Stomach (tissue), 8 donors: ENCODE measurements at regions not wholly inside any gene's neighbourhood (a gene's known extent, or its start where the extent isn't known, plus 50 kb on each side); places are given as distances from the start of the nearest gene placed in this dataset.

Experiments
- DNase-seq, 2 donors: peaks; one replicate each; pipeline versions ENCODE4 v3.0.0 to v3.0.0-alpha.2; 2013 to 2019
- H3K27ac ChIP-seq, 5 donors: fragments of 200-600 bp in 4 of 5; sonication (generic) in 4 of 5; one replicate each; pipeline ENCODE4 v1.5.1; 2013 to 2019; ENCODE audit warnings: mild to moderate bottlenecking in 1 of 5, moderate library complexity in 1 of 5
- H3K27me3 ChIP-seq, 3 donors: fragments of 200-600 bp; sonication (generic); one replicate each; pipeline ENCODE4 v1.5.1; 2017 to 2019; ENCODE audit warnings: mixed run types in 1 of 3
- H3K36me3 ChIP-seq, 4 donors: fragments of 200-600 bp; sonication (generic); 1 replicate in 3 of 4; 2 replicates in 1 of 4; pipeline ENCODE4 v1.5.1; 2016 to 2019
- H3K4me1 ChIP-seq, 4 donors: fragments of 200-600 bp; sonication (generic); one replicate each; pipeline ENCODE4 v1.5.1; 2016 to 2019
- H3K4me3 ChIP-seq, 4 donors: fragments of 200-600 bp; sonication (generic) in 3 of 4; one replicate each; pipeline ENCODE4 v1.5.1; 2016 to 2019; ENCODE audit warnings: mild to moderate bottlenecking in 1 of 4
- H3K9me3 ChIP-seq, 4 donors: fragments of 200-600 bp; sonication (generic); one replicate each; pipeline ENCODE4 v1.5.1; 2016 to 2019
- EP300 ChIP-seq: sonication (generic); formaldehyde crosslinking; IDR thresholded peaks from one replicate; pipeline ENCODE4 v1.6.1; 2017; ENCODE audit warnings: antibody characterized with exemption
- POLR2A ChIP-seq, 4 donors: fragments of 450-650 bp; IDR thresholded peaks; one replicate each; pipeline ENCODE4 v1.6.1; 2016; ENCODE audit warnings: antibody characterized with exemption in 4 of 4, control low read depth in 2 of 4, mild to moderate bottlenecking in 1 of 4, moderate library complexity in 1 of 4
- POLR2AphosphoS5 ChIP-seq, 3 donors: sonication (generic); formaldehyde crosslinking; IDR thresholded peaks; one replicate each; pipeline ENCODE4 v1.6.1; 2016; ENCODE audit warnings: antibody characterized with exemption in 3 of 3
- WGBS, 5 donors: extraction: QIAGEN DNeasy Blood & Tissue Kit in 3 of 5; methylation state at CpG; one replicate each; pipeline versions ENCODE4 v1.1.5 to v1.1.7; 2013 to 2018; 5-methylcytosine and 5-hydroxymethylcytosine counted together
- intact Hi-C: fragments of 100-400 bp; cut with DNase I; formaldehyde crosslinking; loops from one replicate; pipeline ENCODE4 v1.15.1; 2023; ENCODE audit warnings: low total_unique reads
- TF ChIP-seq, protein P1 (sequence below), 7 experiments: fragments of 450-650 bp in 4 of 7; fragments of 200-600 bp in 3 of 7; sonication (generic) in 3 of 7; IDR thresholded peaks; one replicate each; pipeline ENCODE4 v1.5.1; 2016 to 2019; ENCODE audit warnings: antibody characterized with exemption in 7 of 7, control low read depth in 2 of 7, mild to moderate bottlenecking in 1 of 7
- donor health status: healthy with polysubstance abuse.
- donor health status: Bipolar disorder and iron deficiency.
- donor health status: healthy.

DNA sequence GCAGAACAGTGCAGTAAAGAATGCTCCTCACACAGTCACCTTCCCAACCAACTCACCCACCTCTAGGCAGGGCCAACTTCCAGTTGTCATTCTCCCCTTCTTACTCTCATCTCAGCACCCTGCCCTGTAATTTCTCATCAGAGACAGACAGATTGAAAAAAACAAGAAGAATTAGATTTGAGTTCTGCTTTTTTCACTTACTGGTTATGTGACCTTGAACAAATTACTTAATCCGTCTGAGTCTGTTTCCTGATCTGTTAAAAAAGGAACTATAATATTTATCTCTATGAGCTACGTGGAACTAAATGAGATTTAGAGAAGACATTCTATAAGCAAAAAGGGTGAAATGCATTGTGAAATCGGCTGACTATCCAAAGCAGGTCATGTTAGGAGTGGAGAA lies 330.3 kb downstream of the ZNF326 start:
- TF ChIP-seq, protein P1, sequence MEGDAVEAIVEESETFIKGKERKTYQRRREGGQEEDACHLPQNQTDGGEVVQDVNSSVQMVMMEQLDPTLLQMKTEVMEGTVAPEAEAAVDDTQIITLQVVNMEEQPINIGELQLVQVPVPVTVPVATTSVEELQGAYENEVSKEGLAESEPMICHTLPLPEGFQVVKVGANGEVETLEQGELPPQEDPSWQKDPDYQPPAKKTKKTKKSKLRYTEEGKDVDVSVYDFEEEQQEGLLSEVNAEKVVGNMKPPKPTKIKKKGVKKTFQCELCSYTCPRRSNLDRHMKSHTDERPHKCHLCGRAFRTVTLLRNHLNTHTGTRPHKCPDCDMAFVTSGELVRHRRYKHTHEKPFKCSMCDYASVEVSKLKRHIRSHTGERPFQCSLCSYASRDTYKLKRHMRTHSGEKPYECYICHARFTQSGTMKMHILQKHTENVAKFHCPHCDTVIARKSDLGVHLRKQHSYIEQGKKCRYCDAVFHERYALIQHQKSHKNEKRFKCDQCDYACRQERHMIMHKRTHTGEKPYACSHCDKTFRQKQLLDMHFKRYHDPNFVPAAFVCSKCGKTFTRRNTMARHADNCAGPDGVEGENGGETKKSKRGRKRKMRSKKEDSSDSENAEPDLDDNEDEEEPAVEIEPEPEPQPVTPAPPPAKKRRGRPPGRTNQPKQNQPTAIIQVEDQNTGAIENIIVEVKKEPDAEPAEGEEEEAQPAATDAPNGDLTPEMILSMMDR (IDR thresholded peaks at IDR 0.05): no peak
- TF ChIP-seq EP300: no peak
- no peak for DNase-seq
- intact Hi-C loops: no loop called here
- Histone ChIP-seq H3K4me1 (no peaks in the 10 kb centered on the region), H3K36me3 (no peaks in the 10 kb centered on the region), H3K9me3 (no peaks in the 10 kb centered on the region), H3K27me3 (no peaks in the 10 kb centered on the region), H3K4me3 (no peak overlapping the region), H3K27ac (no peak overlapping the region)
- WGBS, 5 donors: 55 to 67% (median 62%) methylated on average over 3 of the region's 3 CpGs

DNA sequence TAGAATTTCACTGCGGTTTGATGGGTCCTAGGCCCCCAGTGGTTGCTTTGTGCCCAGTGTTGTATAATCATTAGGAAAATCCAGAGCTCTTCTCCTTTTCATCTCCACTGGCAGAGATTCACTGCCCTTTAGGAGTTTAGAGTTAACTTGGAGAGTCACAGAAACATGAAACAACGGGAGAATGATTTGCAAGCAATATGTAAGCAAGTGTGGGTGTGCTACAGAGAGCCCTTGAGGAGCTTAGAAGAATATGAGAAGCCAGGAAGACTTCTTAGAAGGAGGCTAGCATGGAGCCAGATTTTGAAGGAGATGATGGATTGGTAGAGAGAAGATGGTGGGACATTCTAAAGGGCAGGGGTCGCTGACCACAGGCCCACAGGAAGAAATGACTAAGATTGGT lies 327.3 kb downstream of the ZNF326 start:
- no peaks in the 10 kb centered on the region for H3K36me3 ChIP-seq
- no peaks in the 10 kb centered on the region for H3K4me1 ChIP-seq
- no peak overlapping the region for H3K27ac ChIP-seq
- no peak overlapping the region for H3K4me3 ChIP-seq
- no peak for DNase-seq
- intact Hi-C loops: no loop called here
- TF ChIP-seq EP300 (no peak), POLR2AphosphoS5 (IDR thresholded peaks at IDR 0.05) (no peak), POLR2A (IDR thresholded peaks at IDR 0.05) (no peak)
- TF ChIP-seq, protein P1 (IDR thresholded peaks at IDR 0.05): no peak
- H3K9me3 ChIP-seq: no peaks in the 10 kb centered on the region
- WGBS, 5 donors: 75 to 82% (median 79%) methylated on average over 3 of the region's 3 CpGs
- H3K27me3 ChIP-seq: no peaks in the 10 kb centered on the region

DNA sequence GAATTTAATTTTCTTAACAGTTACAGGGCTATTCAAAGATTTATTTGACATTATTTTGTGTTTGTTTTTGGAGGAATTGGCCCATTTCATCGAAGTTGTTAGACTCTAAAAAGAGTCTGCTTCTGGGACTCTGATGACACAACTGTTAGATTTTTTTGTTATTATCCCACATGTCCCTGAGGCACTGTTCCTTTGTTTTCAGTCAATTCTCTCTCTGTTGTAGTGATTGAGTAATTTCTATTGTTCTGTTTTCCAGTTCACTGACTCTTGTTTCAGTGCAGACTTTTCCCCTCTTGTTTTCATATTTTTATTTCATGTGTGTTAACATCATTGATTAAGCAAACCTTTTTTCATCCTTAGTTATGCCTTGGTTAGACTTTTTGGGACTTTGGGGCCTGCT lies 325.0 kb downstream of the ZNF326 start:
- 77 to 94% (median 86%) methylated on average over 1 of the region's 1 CpG for WGBS, 5 donors
- intact Hi-C loops: no loop called here
- H3K9me3 ChIP-seq: no peaks in the 10 kb centered on the region
- DNase-seq: no peak
- H3K4me3 ChIP-seq: no peak overlapping the region
- H3K27ac ChIP-seq: no peak overlapping the region
- no peak for TF ChIP-seq POLR2AphosphoS5 (IDR thresholded peaks at IDR 0.05)
- H3K4me1 ChIP-seq: no peaks in the 10 kb centered on the region
- H3K27me3 ChIP-seq: no peaks in the 10 kb centered on the region
- no peaks in the 10 kb centered on the region for H3K36me3 ChIP-seq

DNA sequence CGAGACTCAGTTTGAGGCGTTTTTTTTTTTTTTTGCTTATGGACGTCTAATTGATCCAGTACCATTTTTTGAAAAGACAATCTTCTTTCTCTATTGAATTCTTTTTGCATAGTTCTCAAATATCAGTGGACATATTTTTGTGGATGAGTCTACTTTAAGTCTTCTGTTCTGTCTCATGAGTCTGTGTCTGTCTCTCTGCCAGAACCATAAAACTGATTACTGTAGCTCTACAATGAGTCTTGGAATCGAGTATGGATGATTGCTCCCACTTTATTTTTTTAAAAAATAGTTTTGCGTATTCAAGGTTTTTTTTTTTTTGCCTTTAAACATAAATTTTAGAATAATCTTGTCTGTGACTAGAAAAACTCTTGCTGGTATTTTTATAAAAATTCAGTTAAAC lies 323.5 kb downstream of the ZNF326 start:
- no peaks in the 10 kb centered on the region for H3K27me3 ChIP-seq
- no peaks in the 10 kb centered on the region for H3K9me3 ChIP-seq
- no peaks in the 10 kb centered on the region for H3K4me1 ChIP-seq
- WGBS, 5 donors: 59 to 70% (median 68%) methylated on average over 5 of the region's 5 CpGs
- TF ChIP-seq EP300 (no peak), POLR2A (IDR thresholded peaks at IDR 0.05) (no peak), POLR2AphosphoS5 (IDR thresholded peaks at IDR 0.05) (no peak)
- TF ChIP-seq, protein P1 (IDR thresholded peaks at IDR 0.05): no peak
- H3K27ac ChIP-seq: no peak overlapping the region
- intact Hi-C loops: no loop called here
- H3K4me3 ChIP-seq: no peak overlapping the region
- no peaks in the 10 kb centered on the region for H3K36me3 ChIP-seq
- DNase-seq: no peak

DNA sequence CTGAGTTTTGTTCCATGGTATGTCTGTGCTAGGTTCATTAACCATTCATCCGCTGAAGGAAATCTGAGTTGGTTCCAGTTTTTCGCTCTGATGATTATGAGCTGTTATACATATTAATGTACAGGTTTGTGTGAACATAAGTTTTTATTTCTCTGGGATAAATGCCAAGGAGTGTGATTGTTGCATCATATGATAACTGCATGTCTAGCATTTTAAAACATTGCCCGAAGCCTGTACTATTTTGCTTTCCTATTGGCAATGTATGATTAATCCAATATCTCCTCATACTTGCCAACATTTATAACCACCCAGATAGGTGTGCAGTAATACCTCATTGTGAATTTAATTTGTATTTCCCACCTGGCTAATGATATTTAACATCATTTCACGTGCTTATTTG lies 322.7 kb downstream of the ZNF326 start:
- Histone ChIP-seq H3K4me3 (no peak overlapping the region), H3K27ac (no peak overlapping the region), H3K9me3 (no peaks in the 10 kb centered on the region), H3K4me1 (no peaks in the 10 kb centered on the region), H3K36me3 (no peaks in the 10 kb centered on the region), H3K27me3 (no peaks in the 10 kb centered on the region)
- DNase-seq: no peak
- WGBS, 5 donors: 68 to 87% (median 84%) methylated on average over 4 of the region's 4 CpGs
- TF ChIP-seq POLR2AphosphoS5 (IDR thresholded peaks at IDR 0.05): no peak
- TF ChIP-seq, protein P1 (IDR thresholded peaks at IDR 0.05): no peak
- TF ChIP-seq EP300: no peak
- TF ChIP-seq POLR2A (IDR thresholded peaks at IDR 0.05): no peak
- intact Hi-C loops: no loop called here
